HG03432 (cell line): ENCODE measurements at regions not wholly inside any gene's neighbourhood (a gene's known extent, or its start where the extent isn't known, plus 50 kb on each side); places are given as distances from the start of the nearest gene placed in this dataset.
"Not testable (repeated sequence)": the region's sequence is repeated elsewhere in the genome, so short reads cannot be mapped to it uniquely, and the experiment has no call there.

Source experiments
- ATAC-seq: cut with Tn5 transposase; IDR thresholded peaks from one replicate; pipeline ENCODE4 v1.9.1; 2021; ENCODE audit warnings: mild to moderate bottlenecking, moderate library complexity; ENCODE audit not compliant: unreplicated experiment

DNA sequence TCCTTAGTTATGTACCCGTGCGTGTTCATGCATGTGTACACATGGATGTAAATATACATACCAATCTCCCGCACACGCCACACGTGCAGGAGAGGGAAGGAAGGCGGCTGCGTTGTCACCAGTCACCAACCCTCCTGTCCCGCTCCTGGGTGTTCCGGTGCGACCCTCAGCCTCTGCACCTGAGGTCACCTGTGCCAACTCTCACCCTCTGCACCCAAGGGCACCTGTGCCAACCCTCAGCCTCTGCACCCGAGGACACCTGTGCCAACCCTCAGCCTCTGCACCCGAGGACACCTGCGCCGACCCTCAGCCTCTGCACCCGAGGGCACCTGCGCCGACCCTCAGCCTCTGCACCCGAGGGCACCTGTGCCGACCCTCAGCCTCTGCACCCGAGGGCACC is 192.8 kb upstream of the SALL3 start:
- no peak for ATAC-seq

GRCh38 chr18:78787751-78788150 is 191.9 kb upstream of the SALL3 start:
- no peak for ATAC-seq

DNA sequence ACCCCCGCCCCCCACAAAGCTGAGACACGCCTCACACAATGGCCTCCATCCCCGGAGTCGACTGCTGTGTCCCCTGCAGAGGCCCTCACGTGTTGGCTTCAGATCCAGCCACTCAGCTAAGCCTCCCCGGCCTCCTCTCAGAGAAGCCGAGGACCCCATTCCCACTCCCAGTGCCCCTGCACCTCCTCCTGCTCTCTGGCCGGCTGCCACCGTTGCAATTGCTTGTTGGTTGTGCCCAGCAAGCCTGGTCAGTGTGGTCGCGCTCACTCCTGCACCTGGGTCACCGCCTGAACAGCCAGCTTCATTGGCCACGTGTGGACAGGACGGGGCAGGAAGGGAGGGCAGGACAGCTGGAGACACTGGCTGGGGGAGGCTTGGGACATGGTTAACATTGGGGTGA is 191.5 kb upstream of the SALL3 start:
- ATAC-seq = no peak

DNA sequence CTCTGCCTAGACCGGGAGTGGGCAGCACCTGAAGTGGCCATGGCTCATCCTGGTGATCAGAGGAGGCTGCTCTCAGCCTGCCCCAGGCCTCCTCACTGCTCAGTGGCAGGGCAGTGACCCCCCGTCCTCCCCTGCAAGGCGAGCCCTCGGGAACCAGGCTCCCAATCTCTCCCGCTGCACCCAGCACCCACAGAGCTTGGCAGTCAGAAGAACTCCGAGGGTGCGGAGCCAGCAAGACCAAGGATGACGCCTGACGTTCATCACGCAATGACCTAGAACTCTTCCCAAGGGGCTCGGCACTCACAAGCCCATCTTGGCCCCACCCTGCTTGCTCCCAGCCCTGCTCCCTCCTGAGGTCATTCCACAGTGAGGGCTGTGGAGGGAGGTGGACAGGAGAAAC is 189.8 kb upstream of the SALL3 start:
- no peak for ATAC-seq

DNA sequence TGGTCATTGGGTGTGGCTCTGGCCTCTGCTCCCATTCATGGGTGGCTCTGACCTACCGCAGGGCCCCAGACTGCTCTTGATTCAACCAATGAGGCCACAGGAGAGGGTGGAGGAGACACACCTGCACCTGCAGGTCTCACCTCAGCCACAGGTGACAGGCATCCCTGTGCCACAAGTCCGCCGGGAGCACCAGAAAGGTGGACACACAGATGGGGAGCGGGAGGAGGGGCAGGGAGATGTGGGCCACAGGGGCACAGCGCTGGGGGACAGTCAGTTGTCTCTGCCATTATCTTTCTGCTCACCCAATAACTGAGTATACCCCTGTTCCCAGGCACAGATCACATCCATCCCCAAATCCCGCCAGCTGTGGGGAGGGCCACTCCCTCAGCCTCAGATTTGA is 189.1 kb upstream of the SALL3 start:
- ATAC-seq = no peak

DNA sequence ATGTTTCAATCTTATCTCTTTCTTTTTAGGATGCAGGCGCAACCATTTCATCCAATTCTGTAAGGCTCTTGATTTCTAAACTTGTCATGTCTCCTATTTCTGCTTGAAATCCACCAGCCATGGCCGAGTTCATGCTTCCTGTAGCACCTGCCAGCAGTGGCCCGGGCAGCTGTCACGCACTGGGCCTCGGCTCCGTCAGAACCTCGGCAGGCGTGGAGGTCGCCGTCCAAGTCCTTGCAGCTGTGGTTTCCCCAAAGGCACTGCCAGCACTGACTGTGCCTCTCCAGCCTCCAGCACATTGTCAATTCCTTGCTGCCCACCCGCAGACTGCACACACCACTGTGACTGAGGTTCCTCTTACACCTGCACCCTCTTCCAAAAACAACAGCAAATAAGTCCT is 188.7 kb upstream of the SALL3 start:
- no peak for ATAC-seq

DNA sequence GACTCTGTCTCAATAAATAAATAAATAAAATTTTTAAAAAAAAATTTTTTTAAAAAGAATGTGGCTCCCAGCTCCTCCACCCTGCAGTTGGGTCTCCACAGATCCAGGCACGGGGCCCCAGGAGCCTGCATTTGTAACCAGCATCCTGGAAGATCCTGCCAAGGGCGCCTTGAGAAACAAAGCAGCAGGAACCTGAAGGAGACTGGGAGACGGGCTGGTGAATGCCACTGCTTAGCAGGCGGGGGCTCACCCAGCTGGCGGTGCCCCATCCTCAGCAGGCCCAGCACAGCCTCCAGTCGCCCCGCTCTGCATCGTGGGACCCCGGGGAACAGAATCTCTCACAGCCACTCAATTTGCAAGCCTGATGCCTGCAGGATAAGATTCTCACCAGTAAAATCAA is 187.5 kb upstream of the SALL3 start:
- ATAC-seq = no peak

DNA sequence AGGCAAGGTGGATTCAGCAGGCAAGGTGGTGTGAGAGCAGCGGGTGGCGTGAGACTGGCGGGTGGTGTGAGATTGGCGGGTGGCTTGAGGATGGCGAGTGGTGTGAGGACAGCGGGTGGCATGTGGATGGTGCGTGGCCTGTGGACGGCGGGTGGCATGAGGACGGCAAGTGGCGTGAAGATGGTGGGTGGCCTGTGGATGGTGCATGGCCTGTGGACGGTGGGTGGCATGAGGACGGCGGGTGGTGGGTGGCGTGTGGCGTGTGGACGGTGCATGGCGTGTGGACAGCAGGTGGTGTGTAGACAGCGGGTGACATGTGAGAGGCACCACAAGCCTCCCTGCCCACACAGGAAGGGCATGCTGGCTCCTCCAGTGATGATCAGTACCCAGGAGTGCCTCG is 186.9 kb upstream of the SALL3 start:
- ATAC-seq = no peak

- ATAC-seq = no peak
Measured at GRCh38 chr18:78793313-78794070, 186.1 kb upstream of the SALL3 start.

- ATAC-seq = no peak
Measured at GRCh38 chr18:78794071-78794430, 185.6 kb upstream of the SALL3 start.

GRCh38 chr18:78796693-78797455 is 182.7 kb upstream of the SALL3 start:
- ATAC-seq = no peak

GRCh38 chr18:78797499-78797898 is 182.1 kb upstream of the SALL3 start:
- ATAC-seq = no peak

DNA sequence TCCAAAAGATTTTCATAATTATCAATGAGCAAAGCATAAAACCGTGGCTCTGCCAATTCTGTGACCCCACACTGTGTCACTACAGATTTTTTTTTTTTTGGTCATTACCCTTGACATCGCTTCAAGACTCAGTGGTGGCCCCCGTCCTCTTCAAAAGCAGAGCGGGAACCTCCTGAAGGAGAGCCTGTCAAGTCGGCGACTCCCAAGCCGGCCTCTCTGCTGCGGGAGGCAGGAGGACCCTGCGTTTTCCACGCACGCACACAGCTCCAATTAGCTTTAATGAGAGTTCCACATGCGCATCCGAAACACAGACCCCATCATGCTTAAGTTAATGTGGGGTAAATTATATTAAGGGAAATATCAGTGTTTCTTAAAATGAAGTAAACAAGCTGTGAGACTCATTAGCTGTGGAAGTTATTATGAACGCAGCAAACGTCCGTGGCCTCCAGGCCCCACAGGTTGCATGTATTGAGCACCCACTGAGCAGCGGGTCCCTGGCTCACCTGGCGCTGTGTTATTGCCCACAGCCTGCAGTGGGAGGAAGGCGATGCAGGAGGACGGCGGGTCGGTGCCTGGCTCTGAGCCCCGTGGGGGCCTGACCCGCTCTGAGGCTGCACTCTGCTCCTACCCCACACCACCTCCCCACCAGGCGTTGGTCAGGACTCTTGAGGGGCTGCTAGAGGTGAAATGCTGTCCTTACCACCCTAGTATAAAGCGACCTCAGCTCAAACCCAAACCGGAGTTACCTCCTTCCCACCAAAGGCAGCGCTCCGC is 181.0 kb upstream of the SALL3 start:
- ATAC-seq = no peak

- no peak for ATAC-seq
Measured at GRCh38 chr18:78799382-78800089, 180.1 kb upstream of the SALL3 start.

DNA sequence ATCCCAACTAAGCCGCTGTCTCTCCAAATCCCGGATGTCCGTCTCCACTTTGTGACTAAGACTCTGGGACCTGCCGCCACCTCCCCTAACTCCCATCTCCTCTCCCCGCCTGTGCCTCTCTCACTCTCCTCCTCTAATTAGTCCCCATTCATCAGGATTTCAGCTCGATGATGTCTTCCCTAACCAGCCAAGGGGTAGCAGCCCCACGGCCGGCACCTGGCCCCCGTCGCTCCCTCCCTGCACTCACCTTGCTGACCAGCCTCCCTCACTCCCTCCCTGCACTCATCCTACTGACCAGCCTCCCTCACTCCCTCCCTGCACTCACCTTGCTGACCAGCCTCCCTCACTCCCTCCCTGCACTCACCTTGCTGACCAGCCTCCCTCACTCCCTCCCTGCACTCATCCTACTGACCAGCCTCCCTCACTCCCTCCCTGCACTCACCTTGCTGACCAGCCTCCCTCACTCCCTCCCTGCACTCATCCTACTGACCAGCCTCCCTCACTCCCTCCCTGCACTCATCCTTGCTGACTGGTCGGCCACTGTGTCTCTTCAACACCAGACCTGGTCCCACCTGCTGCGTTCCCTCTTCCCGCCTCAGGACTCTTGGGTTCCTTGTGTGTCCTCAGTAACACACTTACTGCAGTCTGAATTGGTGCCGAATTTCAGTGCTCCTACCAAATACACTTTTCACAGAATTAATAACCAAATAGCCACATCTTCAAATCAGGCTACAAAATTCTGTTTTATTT is 179.3 kb upstream of the SALL3 start:
- ATAC-seq = not testable (repeated sequence)

- no peak for ATAC-seq
Measured at GRCh38 chr18:78801011-78801410, 178.6 kb upstream of the SALL3 start.

DNA sequence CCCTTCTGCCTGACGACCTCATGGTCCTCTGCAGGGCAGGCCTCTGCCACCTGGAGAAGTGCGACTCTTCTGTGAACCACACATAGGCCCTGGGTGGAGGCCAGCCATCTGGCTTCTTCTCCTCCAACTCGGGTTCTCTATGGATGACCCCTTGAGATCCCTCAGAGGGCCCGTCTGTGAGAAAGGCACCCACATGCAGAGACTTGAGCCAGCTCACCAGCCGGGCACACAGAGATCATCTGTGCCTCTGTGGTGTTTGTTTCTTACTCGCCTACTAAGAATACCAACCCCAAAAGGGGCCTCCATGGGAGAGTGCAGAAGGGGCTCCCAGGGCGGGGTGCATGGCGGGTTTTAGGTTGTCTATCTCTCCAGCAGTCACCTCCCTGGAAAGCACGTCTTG is 176.5 kb upstream of the SALL3 start:
- no peak for ATAC-seq

DNA sequence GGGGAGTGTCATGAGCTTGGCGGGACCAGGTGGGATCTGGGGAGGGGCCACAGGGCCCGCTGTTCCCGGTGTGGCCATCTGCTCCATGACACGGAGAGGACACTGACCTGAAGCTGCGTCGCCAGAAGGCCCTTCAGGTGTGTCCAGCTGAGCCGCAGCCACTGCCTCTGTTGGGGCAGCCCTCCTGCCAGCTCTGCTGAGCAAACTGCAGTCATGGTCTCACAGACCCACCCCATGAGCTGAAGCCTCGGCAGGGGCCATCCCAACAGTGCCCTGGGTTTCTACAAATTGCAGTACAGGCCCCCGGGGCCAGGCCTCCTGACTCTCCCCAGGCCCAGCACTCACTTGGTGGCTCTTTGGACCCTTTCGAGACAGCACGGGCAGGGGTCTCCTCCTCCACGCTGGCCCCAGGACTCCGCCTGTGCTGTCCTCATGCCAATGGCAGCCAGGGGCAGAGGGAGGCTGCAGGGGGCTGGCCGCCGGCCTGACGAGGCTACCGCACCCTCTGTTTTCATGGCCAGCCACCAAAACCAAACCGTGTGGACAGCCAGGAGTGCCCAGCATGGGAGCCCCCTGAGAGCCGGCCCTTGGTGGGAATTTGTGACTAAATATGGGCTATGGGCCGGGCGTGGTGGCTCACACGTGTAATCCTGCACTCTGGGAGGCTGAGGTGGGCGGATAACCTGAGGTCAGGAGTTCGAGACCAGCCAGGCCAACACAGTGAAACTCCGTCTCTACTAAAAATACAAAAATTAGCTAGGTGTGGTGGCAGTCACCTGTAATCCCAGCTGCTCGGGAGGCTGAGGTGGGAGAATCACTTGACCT is 175.2 kb upstream of the SALL3 start:
- no peak for ATAC-seq

- ATAC-seq = no peak
Measured at GRCh38 chr18:78805840-78806239, 173.8 kb upstream of the SALL3 start.

GRCh38 chr18:78807668-78808067 is 171.9 kb upstream of the SALL3 start:
- no peak for ATAC-seq
